ENCODE measurements at regions not wholly inside any gene's neighbourhood (a gene's known extent, or its start where the extent isn't known, plus 50 kb on each side); places are given as distances from the start of the nearest gene placed in this dataset.

GRCh38 chr17:71251951-71252350, 868.9 kb upstream of the SOX9 start:
- Histone ChIP-seq H3K9ac (replicated peaks; ENCODE audit: extremely low read depth, insufficient read depth, low read length) (no peak overlapping the region), H3K9me1 (replicated peaks; ENCODE audit: control insufficient read depth, extremely low read depth, insufficient read depth, low read length) (no peaks in the 10 kb centered on the region), H4K20me1 (replicated peaks; ENCODE audit: control insufficient read depth, extremely low read depth, insufficient read depth, low read length) (no peaks in the 10 kb centered on the region), H3K4me3 (replicated peaks in 1 of 3; ENCODE audit: insufficient read depth in 1 of 3, low read depth in 1 of 3, low read length in 3 of 3) (no peak overlapping the region), H2AFZ (ENCODE audit: low read depth, low read length) (no peak overlapping the region), H3K27ac (ENCODE audit: insufficient read depth, low read depth, low read length) (no peak overlapping the region), H3K36me3 (ENCODE audit: control insufficient read depth in 2 of 2, extremely low read depth in 1 of 2, insufficient read depth in 2 of 2, low read length in 2 of 2) (no peaks in the 10 kb centered on the region), H3K79me2 (ENCODE audit: control insufficient read depth, insufficient read depth, low read length) (no peaks in the 10 kb centered on the region), H3K9me3 (replicated peaks; ENCODE audit: control insufficient read depth, insufficient read depth, low read length) (peaks cover 7% of the 10 kb centered on the region), H3K4me2 (ENCODE audit: insufficient read depth, low read length) (no peak overlapping the region), H3K27me3 (ENCODE audit: control insufficient read depth in 2 of 2, insufficient read depth in 2 of 2, low read length in 2 of 2) (no peaks in the 10 kb centered on the region), H3K4me1 (ENCODE audit: control insufficient read depth, extremely low read depth, insufficient read depth, low read length) (no peaks in the 10 kb centered on the region)
- CTCF ChIA-PET: no interaction called here
- POLR2A ChIA-PET: no interaction called here
- DNase-seq (ENCODE audit: low read depth, low spot score) (no peak), FAIRE-seq (no peak)
- TF ChIP-seq POLR2AphosphoS5 (IDR thresholded peaks at IDR 0.05; ENCODE audit: insufficient read depth, low read depth, low read length) (no peak), POLR2A (IDR thresholded peaks at IDR 0.05; ENCODE audit: low read depth, low read length) (no peak), MYC (IDR thresholded peaks at IDR 0.05; ENCODE audit: low read depth, low read length) (no peak), GATA2 (IDR thresholded peaks at IDR 0.05; ENCODE audit: insufficient read depth, insufficient read length, low read depth, low read length) (no peak), EZH2 (IDR thresholded peaks at IDR 0.05; ENCODE audit: borderline replicate concordance, low read depth, low read length, severe bottlenecking) (no peak), MAX (IDR thresholded peaks at IDR 0.05; ENCODE audit: insufficient read depth, insufficient read length) (no peak), JUN (IDR thresholded peaks at IDR 0.05; ENCODE audit: borderline replicate concordance, insufficient read depth, insufficient read length, low read depth) (no peak), CTCF (IDR thresholded peaks at IDR 0.05; ENCODE audit: extremely low read depth in 1 of 2, insufficient read depth in 1 of 2, low read depth in 1 of 2, low read length in 2 of 2) (no peak), FOS (IDR thresholded peaks at IDR 0.05; ENCODE audit: borderline replicate concordance, insufficient read depth, low read length) (no peak)
- intact Hi-C loops (cut with micrococcal nuclease): no loop called here
- dilution Hi-C loops (cut with MboI; ENCODE audit: extremely low pct_ligation_motif_present, low sequenced_read_pairs): no loop called here
- no TSS peak for BruUV-seq (replicated peaks)

All from endothelial cell of umbilical vein (primary cell).